PC-3 (cell line): ENCODE measurements at regions not wholly inside any gene's neighbourhood (a gene's known extent, or its start where the extent isn't known, plus 50 kb on each side); places are given as distances from the start of the nearest gene placed in this dataset.

Experiments used
- ATAC-seq: fragments of 200-7000 bp; cut with Tn5 transposase; 2 replicates; pipeline ENCODE4 v1.9.1; 2020; ENCODE audit warnings: mild to moderate bottlenecking, moderate library complexity
- BruUV-seq: library from RNA; stranded (reverse); fragments of 400-500 nt; replicated peaks from 2 replicates; lab custom pipeline; 2021; lab: Mats Ljungman, UMichigan
- CTCF ChIA-PET: fragments of 300-600 bp; sonication (Branson Sonifier 250); formaldehyde crosslinking; loops from one replicate; lab custom pipeline; 2022; ENCODE audit warnings: antibody characterized with exemption; lab: Charles Lee
- POLR2A ChIA-PET: fragments of 300-600 bp; sonication (Branson Sonifier 250); formaldehyde crosslinking; loops from one replicate; lab custom pipeline; 2022; ENCODE audit warnings: antibody characterized with exemption; ENCODE audit not compliant: unreplicated experiment; lab: Charles Lee
- DNase-seq: peaks from one replicate; pipeline ENCODE4 v3.0.0-alpha.2; 2015
- H2AFZ ChIP-seq: fragments of 300-600 bp; sonication (generic); 2 replicates; pipeline ENCODE4 v1.6.0; 2016; ENCODE audit warnings: antibody characterized with exemption, low read length
- H3F3A ChIP-seq: fragments of 300-600 bp; sonication (generic); one replicate; pipeline ENCODE4 v1.6.0; 2017; ENCODE audit warnings: antibody characterized with exemption, low read length, control low read depth, mild to moderate bottlenecking; ENCODE audit not compliant: unreplicated experiment
- H3K27ac ChIP-seq: fragments of 300-600 bp; sonication (generic); 2 replicates; pipeline ENCODE4 v1.5.1; 2016; ENCODE audit warnings: mild to moderate bottlenecking, low read length
- H3K27me3 ChIP-seq: fragments of 300-600 bp; sonication (generic); 2 replicates; pipeline ENCODE4 v1.6.1; 2016; ENCODE audit warnings: low read length, mixed read lengths
- H3K36me3 ChIP-seq: fragments of 300-600 bp; sonication (generic); 2 replicates; pipeline ENCODE4 v1.6.1; 2016; ENCODE audit warnings: low read depth, mixed run types, low read length, mixed read lengths
- H3K4me1 ChIP-seq: fragments of 300-600 bp; sonication (generic); 2 replicates; pipeline ENCODE4 v1.5.1; 2016; ENCODE audit warnings: low read length; ENCODE audit not compliant: insufficient read depth
- H3K4me2 ChIP-seq: fragments of 300-600 bp; sonication (generic); 2 replicates; pipeline ENCODE4 v1.6.0; 2016; ENCODE audit warnings: low read length
- H3K4me3 ChIP-seq: fragments of 300-600 bp; sonication (generic); 2 replicates; pipeline ENCODE4 v1.5.1; 2016; ENCODE audit warnings: mild to moderate bottlenecking, low read length, mixed read lengths
- H3K79me2 ChIP-seq: fragments of 300-600 bp; sonication (generic); 2 replicates; pipeline ENCODE4 v1.6.1; 2017; ENCODE audit warnings: low read length, mixed read lengths
- H3K9ac ChIP-seq: fragments of 300-600 bp; sonication (generic); 2 replicates; pipeline ENCODE4 v1.6.0; 2016; ENCODE audit warnings: mild to moderate bottlenecking, low read length
- H3K9me2 ChIP-seq: fragments of 300-600 bp; sonication (generic); replicated peaks from 2 replicates; pipeline ENCODE4 v1.6.1; 2016; ENCODE audit warnings: mixed run types, low read length, mixed read lengths
- H3K9me3 ChIP-seq: fragments of 300-600 bp; sonication (generic); 2 replicates; pipeline ENCODE4 v1.6.1; 2016; ENCODE audit warnings: low read length, mixed read lengths
- H4K20me1 ChIP-seq: fragments of 300-600 bp; sonication (generic); 2 replicates; pipeline ENCODE4 v1.6.1; 2016; ENCODE audit warnings: low read length, mixed read lengths
- CTCF ChIP-seq: fragments of 300-600 bp; sonication (generic); conservative IDR thresholded peaks from 2 replicates; pipeline ENCODE4 v1.5.1; 2017; ENCODE audit warnings: antibody characterized with exemption, low read depth, mild to moderate bottlenecking, low read length
- EZH2 ChIP-seq: fragments of 300-600 bp; sonication (generic); IDR thresholded peaks from one replicate; pipeline ENCODE4 v1.6.1; 2017; ENCODE audit warnings: antibody characterized with exemption, mild to moderate bottlenecking, low read length; ENCODE audit not compliant: unreplicated experiment
- EZH2phosphoT487 ChIP-seq: fragments of 300-600 bp; sonication (generic); IDR thresholded peaks from 2 replicates; pipeline ENCODE4 v1.6.1; 2018; ENCODE audit warnings: mild to moderate bottlenecking, antibody characterized with exemption, low read length, borderline replicate concordance
- intact Hi-C: fragments of 100-400 bp; cut with micrococcal nuclease; formaldehyde crosslinking; loops from 2 replicates; pipeline ENCODE4 v1.9.0; 2023

GRCh38 chrX:1720836-1721235, 106.0 kb downstream of the ASMT start:
- no peaks in the 10 kb centered on the region for H3K79me2 ChIP-seq
- CTCF ChIA-PET, result no interaction called here
- intact Hi-C loops, result no loop called here
- H3K4me1 ChIP-seq, result no peaks in the 10 kb centered on the region
- H3K36me3 ChIP-seq, result no peaks in the 10 kb centered on the region
- no peaks in the 10 kb centered on the region for H3F3A ChIP-seq
- ATAC-seq (no peak), DNase-seq (no peak)
- BruUV-seq, result no TSS peak
- no peak overlapping the region for H3K4me2 ChIP-seq
- no peak overlapping the region for H3K27ac ChIP-seq
- H3K9ac ChIP-seq, result no peak overlapping the region
- H3K27me3 ChIP-seq, result peaks cover 5% of the 10 kb centered on the region; the same call in 1 of the 2 replicates
- no peak overlapping the region for H3K4me3 ChIP-seq
- no peaks in the 10 kb centered on the region for H3K9me2 ChIP-seq
- no peak overlapping the region for H2AFZ ChIP-seq
- POLR2A ChIA-PET, result no interaction called here
- TF ChIP-seq EZH2 (no peak), EZH2phosphoT487 (no peak), CTCF (no peak)
- H3K9me3 ChIP-seq, result no peaks in the 10 kb centered on the region
- no peaks in the 10 kb centered on the region for H4K20me1 ChIP-seq

- H2AFZ ChIP-seq, result no peak overlapping the region
- CTCF ChIA-PET, result no interaction called here
- H3K36me3 ChIP-seq, result no peaks in the 10 kb centered on the region
- H3K4me3 ChIP-seq, result no peak overlapping the region
- no peaks in the 10 kb centered on the region for H3K9me2 ChIP-seq
- H3K4me1 ChIP-seq, result no peaks in the 10 kb centered on the region
- no peak overlapping the region for H3K4me2 ChIP-seq
- no peak for DNase-seq
- BruUV-seq, result no TSS peak
- intact Hi-C loops, result no loop called here
- TF ChIP-seq EZH2phosphoT487 (no peak), EZH2 (no peak), CTCF (no peak)
- no peak overlapping the region for H3K9ac ChIP-seq
- no peaks in the 10 kb centered on the region for H3K27me3 ChIP-seq
- no peak for ATAC-seq
- POLR2A ChIA-PET, result no interaction called here
- H4K20me1 ChIP-seq, result no peaks in the 10 kb centered on the region
- H3K79me2 ChIP-seq, result no peaks in the 10 kb centered on the region
- no peaks in the 10 kb centered on the region for H3K9me3 ChIP-seq
- H3K27ac ChIP-seq, result no peak overlapping the region
- H3F3A ChIP-seq, result no peaks in the 10 kb centered on the region
Measured at GRCh38 chrX:1725472-1725871, 110.6 kb downstream of the ASMT start.

- Histone ChIP-seq H3F3A (no peaks in the 10 kb centered on the region), H3K9ac (no peak overlapping the region), H3K4me2 (peak overlapping the region; percentile 31; the same call in 1 of the 2 replicates), H2AFZ (no peak overlapping the region), H3K79me2 (no peaks in the 10 kb centered on the region), H3K27ac (no peak overlapping the region), H3K4me3 (no peak overlapping the region), H3K36me3 (no peaks in the 10 kb centered on the region), H3K27me3 (no peaks in the 10 kb centered on the region), H4K20me1 (no peaks in the 10 kb centered on the region), H3K4me1 (no peaks in the 10 kb centered on the region), H3K9me3 (no peaks in the 10 kb centered on the region), H3K9me2 (no peaks in the 10 kb centered on the region)
- intact Hi-C loops, result no loop called here
- no peak for TF ChIP-seq CTCF
- no peak for TF ChIP-seq EZH2
- no peak for TF ChIP-seq EZH2phosphoT487
- no TSS peak for BruUV-seq
- peak; percentile 73 for DNase-seq
- CTCF ChIA-PET, result no interaction called here
- peak; percentile 74 for ATAC-seq
- POLR2A ChIA-PET, result no interaction called here
Measured at GRCh38 chrX:1727531-1728027, 112.7 kb downstream of the ASMT start.
